NCI-H2196 (cell line): ENCODE measurements at regions not wholly inside any gene's neighbourhood (a gene's known extent, or its start where the extent isn't known, plus 50 kb on each side); places are given as distances from the start of the nearest gene placed in this dataset.

Experiments used
- DNase-seq: peaks from one replicate; lab custom pipeline; 2025; ENCODE audit not compliant: unreplicated experiment; lab: John Stamatoyannopoulos, UW

DNA sequence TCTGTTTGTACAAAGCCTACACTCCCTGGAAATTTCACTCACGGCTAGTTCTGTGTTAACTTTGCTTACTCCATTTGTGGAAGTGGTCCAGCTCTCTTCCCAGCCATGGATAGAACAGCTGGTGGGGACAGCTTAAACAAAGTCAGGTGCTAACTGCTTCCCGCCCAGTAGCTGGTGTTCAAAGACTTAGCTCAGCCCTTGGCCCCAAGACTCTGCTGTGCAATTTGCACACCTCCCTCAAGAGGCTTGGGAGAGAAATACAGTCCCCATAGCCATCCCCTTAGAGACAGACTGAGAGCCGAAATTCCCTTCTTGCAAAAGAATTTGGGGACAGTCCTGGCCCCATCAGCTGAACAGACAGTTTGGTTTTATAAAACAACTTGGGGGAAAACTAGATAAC is 73.8 kb upstream of the RAI14 start:
- no peak for DNase-seq

DNA sequence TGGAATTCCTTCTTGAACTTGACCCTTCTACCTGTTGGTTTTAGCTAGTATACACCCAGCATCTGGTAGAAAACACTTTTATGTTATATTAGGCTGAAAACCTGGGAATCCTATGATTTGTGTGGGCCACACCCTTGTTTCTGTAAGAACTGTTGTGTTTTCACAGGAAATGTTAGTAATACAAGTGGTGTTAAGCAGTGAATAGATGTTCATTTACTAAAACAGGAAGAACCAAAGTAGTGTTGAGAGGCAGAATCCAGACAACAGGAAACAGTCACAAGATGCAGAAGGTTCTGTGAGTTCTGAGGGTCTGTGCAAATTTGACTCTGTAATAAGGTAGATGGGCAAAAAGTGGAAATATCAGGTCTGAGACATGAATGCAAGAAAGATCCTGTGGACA is 73.0 kb upstream of the RAI14 start:
- DNase-seq: no peak

- no peak for DNase-seq
These were observed 72.0 kb upstream of the RAI14 start for GRCh38 chr5:34584165-34584564.

- DNase-seq: no peak
These were observed 70.5 kb upstream of the RAI14 start for GRCh38 chr5:34585601-34586104.

GRCh38 chr5:34586117-34586885 is 69.8 kb upstream of the RAI14 start:
- no peak for DNase-seq

DNA sequence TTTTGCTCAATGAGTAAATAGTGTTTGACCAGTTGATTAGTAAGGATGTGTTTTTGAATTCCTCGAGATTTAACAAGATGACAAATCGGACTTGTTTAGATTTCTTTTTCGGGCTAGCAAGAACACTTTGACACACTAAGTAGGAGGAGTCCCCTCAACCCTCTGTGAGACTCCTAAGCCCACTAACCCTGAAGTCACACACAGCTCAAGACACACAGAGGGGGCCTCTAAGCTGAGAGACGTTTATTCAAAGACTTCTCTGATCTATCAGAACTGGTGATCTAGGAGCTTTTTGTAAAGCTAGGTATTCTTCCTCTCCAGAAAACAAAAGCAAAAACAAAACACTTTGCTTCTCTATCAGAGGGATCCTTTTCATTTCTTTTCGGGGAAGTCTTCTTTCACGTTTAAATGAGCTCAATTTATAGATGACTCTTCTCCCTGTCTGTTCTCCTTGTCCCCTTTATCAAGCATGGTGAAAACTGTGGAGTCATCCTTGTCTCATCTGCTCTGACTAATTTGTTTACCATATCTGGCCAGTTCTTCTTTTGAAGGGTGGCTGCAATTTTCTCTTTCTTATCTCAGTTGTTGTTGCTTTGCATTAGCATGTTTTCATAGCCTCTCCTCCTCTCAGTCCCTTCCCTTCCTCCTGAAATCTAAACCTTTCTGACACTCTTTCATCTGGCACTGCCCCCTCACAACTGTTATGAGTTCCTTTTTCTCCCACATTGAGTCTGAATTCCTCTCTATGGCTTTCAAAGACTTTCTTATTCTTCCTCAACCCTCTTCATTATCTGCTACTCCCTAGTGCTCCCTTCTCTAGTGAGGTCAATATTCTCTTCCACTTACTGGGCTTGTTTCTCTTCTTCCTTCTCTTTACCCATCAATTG is 68.5 kb upstream of the RAI14 start:
- DNase-seq: no peak

GRCh38 chr5:34589832-34590231 is 66.3 kb upstream of the RAI14 start:
- no peak for DNase-seq

GRCh38 chr5:34591723-34592122 is 64.4 kb upstream of the RAI14 start:
- DNase-seq: no peak

- DNase-seq: no peak
These were observed 58.8 kb upstream of the RAI14 start for GRCh38 chr5:34597034-34598027.

DNA sequence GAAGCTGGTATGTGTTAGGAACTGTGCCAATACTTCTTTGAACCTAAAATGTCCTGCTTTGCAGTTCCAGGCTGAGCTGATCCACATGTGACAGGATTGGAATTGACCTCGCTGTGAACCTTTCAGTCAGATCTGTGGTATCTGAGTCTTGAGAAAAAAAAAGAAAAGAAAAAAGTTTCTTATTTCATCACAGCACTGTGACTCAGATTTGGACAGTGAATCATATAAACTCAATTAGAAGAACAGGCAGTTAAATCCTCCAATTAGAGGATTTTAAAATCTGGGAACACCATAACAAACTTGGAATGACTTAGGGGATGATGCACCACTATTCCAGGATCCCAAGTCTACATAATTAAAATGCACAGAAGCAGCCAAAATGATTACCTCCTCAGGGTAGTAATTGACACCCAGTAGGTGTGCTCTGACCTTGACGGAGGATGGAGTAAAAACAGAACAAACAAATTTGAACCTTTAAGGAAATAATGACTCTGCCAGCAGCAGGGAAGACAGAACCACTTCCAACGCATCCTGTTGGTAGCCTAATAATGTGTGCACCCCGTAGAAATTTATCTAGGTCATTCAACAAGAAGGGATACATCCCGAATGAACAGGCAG is 57.8 kb upstream of the RAI14 start:
- DNase-seq: no peak

- no peak for DNase-seq
These were observed 56.5 kb upstream of the RAI14 start for GRCh38 chr5:34599471-34600117.

GRCh38 chr5:34600118-34600493 is 56.0 kb upstream of the RAI14 start:
- DNase-seq: no peak

DNA sequence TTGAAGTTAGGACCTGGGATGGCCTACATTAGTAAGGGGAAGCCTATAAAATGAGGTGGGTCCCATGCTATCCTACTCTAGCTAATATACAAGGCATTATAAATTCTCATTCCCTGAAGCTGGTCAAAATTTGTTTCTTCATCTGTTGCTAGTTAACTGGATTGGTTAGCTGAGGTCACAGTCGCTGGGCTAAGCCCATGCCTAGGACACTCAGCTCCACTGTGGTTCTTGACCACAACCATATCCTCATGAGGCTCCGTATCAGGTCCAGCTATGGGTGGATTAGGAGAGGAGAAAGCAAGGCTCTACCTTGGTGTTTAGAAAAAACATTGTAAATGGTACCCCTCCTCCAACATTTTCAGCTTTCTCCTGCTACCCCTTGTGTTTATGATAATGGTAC is 52.8 kb upstream of the RAI14 start:
- no peak for DNase-seq

GRCh38 chr5:34604119-34604675 is 51.9 kb upstream of the RAI14 start:
- no peak for DNase-seq

DNA sequence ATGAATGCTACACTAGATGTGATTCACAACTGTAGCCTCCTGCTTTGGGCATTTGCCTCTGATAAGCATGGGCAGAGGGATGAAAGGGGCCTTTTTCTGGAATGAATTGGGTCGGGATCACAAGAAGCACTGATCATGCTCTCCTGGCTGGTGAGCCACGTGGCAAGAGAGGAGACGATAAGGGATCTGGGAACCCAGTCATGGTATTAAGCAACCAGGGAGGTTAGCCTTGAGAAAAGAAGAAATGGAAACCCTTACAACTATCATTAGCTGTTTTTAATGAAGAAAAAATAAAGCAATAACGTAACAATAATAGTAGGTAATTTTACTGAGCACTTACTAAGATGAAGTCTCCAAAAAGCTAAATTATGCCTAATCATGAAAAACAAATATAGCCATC is 50.0 kb upstream of the RAI14 start:
- no peak for DNase-seq
